T-helper 1 cell treated with Interleukin-12 subunit alpha and Interleukin-12 subunit beta and Interleukin-4 antibody, amounts not matched to agents 30 ng/mL and 1 ng/mL, for 36 hours (primary cell): ENCODE measurements at regions not wholly inside any gene's neighbourhood (a gene's known extent, or its start where the extent isn't known, plus 50 kb on each side); places are given as distances from the start of the nearest gene placed in this dataset.

ENCODE experiments used
- intact Hi-C: fragments of 100-400 bp; cut with micrococcal nuclease; formaldehyde crosslinking; loops from one replicate; pipeline ENCODE4 v1.15.1; 2024

GRCh38 chr2:19609266-19609665, 250.8 kb upstream of the OSR1 start:
- intact Hi-C loops = no loop called here

- intact Hi-C loops = no loop called here
Measured at GRCh38 chr2:19607931-19608771, 249.7 kb upstream of the OSR1 start.

GRCh38 chr2:19607400-19607799, 249.0 kb upstream of the OSR1 start:
- intact Hi-C loops = no loop called here

- intact Hi-C loops = no loop called here
Measured at GRCh38 chr2:19600982-19601381, 242.6 kb upstream of the OSR1 start.

GRCh38 chr2:19600506-19600905, 242.1 kb upstream of the OSR1 start:
- intact Hi-C loops = no loop called here

GRCh38 chr2:19598971-19599370, 240.5 kb upstream of the OSR1 start:
- intact Hi-C loops = no loop called here

- intact Hi-C loops = no loop called here
Measured at GRCh38 chr2:19592197-19592596, 233.8 kb upstream of the OSR1 start.

GRCh38 chr2:19589791-19590190, 231.4 kb upstream of the OSR1 start:
- intact Hi-C loops = no loop called here

- intact Hi-C loops = no loop called here
Measured at GRCh38 chr2:19580830-19581229, 222.4 kb upstream of the OSR1 start.

GRCh38 chr2:19580264-19580663, 221.8 kb upstream of the OSR1 start:
- intact Hi-C loops = no loop called here

GRCh38 chr2:19579461-19579860, 221.0 kb upstream of the OSR1 start:
- intact Hi-C loops = no loop called here

- intact Hi-C loops = no loop called here
Measured at GRCh38 chr2:19577723-19578122, 219.3 kb upstream of the OSR1 start.

GRCh38 chr2:19576411-19576810, 218.0 kb upstream of the OSR1 start:
- intact Hi-C loops = no loop called here

- intact Hi-C loops = no loop called here
Measured at GRCh38 chr2:19575641-19576040, 217.2 kb upstream of the OSR1 start.

GRCh38 chr2:19574778-19575260, 216.4 kb upstream of the OSR1 start:
- intact Hi-C loops = no loop called here

GRCh38 chr2:19573784-19574183, 215.4 kb upstream of the OSR1 start:
- intact Hi-C loops = loop anchor here (1.0 kb wide), 1 partner anchor 42 kb away; no protein-coding TSS in a partner anchor

- intact Hi-C loops = no loop called here
Measured at GRCh38 chr2:19571773-19572172, 213.3 kb upstream of the OSR1 start.

GRCh38 chr2:19569300-19569791, 210.9 kb upstream of the OSR1 start:
- intact Hi-C loops = no loop called here

- intact Hi-C loops = no loop called here
Measured at GRCh38 chr2:19568809-19569208, 210.4 kb upstream of the OSR1 start.

- intact Hi-C loops = no loop called here
Measured at GRCh38 chr2:19560785-19561184, 202.4 kb upstream of the OSR1 start.

GRCh38 chr2:19559596-19560240, 201.3 kb upstream of the OSR1 start:
- intact Hi-C loops = no loop called here

GRCh38 chr2:19556648-19557047, 198.2 kb upstream of the OSR1 start:
- intact Hi-C loops = no loop called here

- intact Hi-C loops = no loop called here
Measured at GRCh38 chr2:19554520-19554919, 196.1 kb upstream of the OSR1 start.
